ENCODE measurements at regions not wholly inside any gene's neighbourhood (a gene's known extent, or its start where the extent isn't known, plus 50 kb on each side); places are given as distances from the start of the nearest gene placed in this dataset.

GRCh38 chr22:27542602-27543001 is 259.0 kb downstream of the MN1 start:
- no peak overlapping the region for H3K27ac Mint-ChIP-seq
- H3K4me1 Mint-ChIP-seq (ENCODE audit: low read depth) = no peaks in the 10 kb centered on the region
- no peak overlapping the region for H3K4me3 Mint-ChIP-seq
- DNase-seq (ENCODE audit: low spot score) = no peak
- H3K27me3 Mint-ChIP-seq (ENCODE audit: insufficient read depth) = no peaks in the 10 kb centered on the region
- intact Hi-C loops (cut with micrococcal nuclease) = no loop called here
- no peaks in the 10 kb centered on the region for H3K36me3 Mint-ChIP-seq (ENCODE audit: low read depth)
- H3K9me3 Mint-ChIP-seq = no peaks in the 10 kb centered on the region

- Mint-ChIP-seq H3K4me3 (no peak overlapping the region), H3K36me3 (ENCODE audit: low read depth) (no peaks in the 10 kb centered on the region), H3K4me1 (ENCODE audit: low read depth) (no peaks in the 10 kb centered on the region), H3K27ac (no peak overlapping the region), H3K9me3 (no peaks in the 10 kb centered on the region), H3K27me3 (ENCODE audit: insufficient read depth) (no peaks in the 10 kb centered on the region)
- no peak for DNase-seq (ENCODE audit: low spot score)
- intact Hi-C loops (cut with micrococcal nuclease) = no loop called here
These were observed 258.1 kb downstream of the MN1 start for GRCh38 chr22:27543460-27543859.

GRCh38 chr22:27545085-27545484 is 256.5 kb downstream of the MN1 start:
- DNase-seq (ENCODE audit: low spot score) = no peak
- no peak overlapping the region for H3K4me3 Mint-ChIP-seq
- H3K36me3 Mint-ChIP-seq (ENCODE audit: low read depth) = no peaks in the 10 kb centered on the region
- no peaks in the 10 kb centered on the region for H3K4me1 Mint-ChIP-seq (ENCODE audit: low read depth)
- no peaks in the 10 kb centered on the region for H3K9me3 Mint-ChIP-seq
- intact Hi-C loops (cut with micrococcal nuclease) = no loop called here
- no peaks in the 10 kb centered on the region for H3K27me3 Mint-ChIP-seq (ENCODE audit: insufficient read depth)
- no peak overlapping the region for H3K27ac Mint-ChIP-seq

- intact Hi-C loops (cut with micrococcal nuclease) = no loop called here
- H3K36me3 Mint-ChIP-seq (ENCODE audit: low read depth) = no peaks in the 10 kb centered on the region
- no peaks in the 10 kb centered on the region for H3K4me1 Mint-ChIP-seq (ENCODE audit: low read depth)
- no peaks in the 10 kb centered on the region for H3K9me3 Mint-ChIP-seq
- H3K4me3 Mint-ChIP-seq = no peak overlapping the region
- DNase-seq (ENCODE audit: low spot score) = no peak
- H3K27me3 Mint-ChIP-seq (ENCODE audit: insufficient read depth) = no peaks in the 10 kb centered on the region
- H3K27ac Mint-ChIP-seq = no peak overlapping the region
These were observed 255.2 kb downstream of the MN1 start for GRCh38 chr22:27546157-27546935.

- H3K9me3 Mint-ChIP-seq = peaks cover 7% of the 10 kb centered on the region
- no peak overlapping the region for H3K27ac Mint-ChIP-seq
- H3K36me3 Mint-ChIP-seq (ENCODE audit: low read depth) = no peaks in the 10 kb centered on the region
- intact Hi-C loops (cut with micrococcal nuclease) = no loop called here
- H3K27me3 Mint-ChIP-seq (ENCODE audit: insufficient read depth) = no peaks in the 10 kb centered on the region
- H3K4me3 Mint-ChIP-seq = no peak overlapping the region
- DNase-seq (ENCODE audit: low spot score) = no peak
- no peaks in the 10 kb centered on the region for H3K4me1 Mint-ChIP-seq (ENCODE audit: low read depth)
These were observed 250.2 kb downstream of the MN1 start for GRCh38 chr22:27551402-27551801.

- H3K36me3 Mint-ChIP-seq (ENCODE audit: low read depth) = no peaks in the 10 kb centered on the region
- H3K27ac Mint-ChIP-seq = no peak overlapping the region
- DNase-seq (ENCODE audit: low spot score) = no peak
- intact Hi-C loops (cut with micrococcal nuclease) = no loop called here
- no peak overlapping the region for H3K4me3 Mint-ChIP-seq
- H3K9me3 Mint-ChIP-seq = peaks cover 7% of the 10 kb centered on the region
- no peaks in the 10 kb centered on the region for H3K27me3 Mint-ChIP-seq (ENCODE audit: insufficient read depth)
- H3K4me1 Mint-ChIP-seq (ENCODE audit: low read depth) = no peaks in the 10 kb centered on the region
These were observed 249.4 kb downstream of the MN1 start for GRCh38 chr22:27552176-27552575.

- intact Hi-C loops (cut with micrococcal nuclease) = no loop called here
- Mint-ChIP-seq H3K4me1 (ENCODE audit: low read depth) (no peaks in the 10 kb centered on the region), H3K9me3 (peaks cover 7% of the 10 kb centered on the region), H3K27ac (no peak overlapping the region), H3K36me3 (ENCODE audit: low read depth) (no peaks in the 10 kb centered on the region), H3K4me3 (no peak overlapping the region), H3K27me3 (ENCODE audit: insufficient read depth) (no peaks in the 10 kb centered on the region)
- no peak for DNase-seq (ENCODE audit: low spot score)
These were observed 248.7 kb downstream of the MN1 start for GRCh38 chr22:27552863-27553262.

- Mint-ChIP-seq H3K36me3 (ENCODE audit: low read depth) (no peaks in the 10 kb centered on the region), H3K4me3 (no peak overlapping the region), H3K27ac (no peak overlapping the region), H3K27me3 (ENCODE audit: insufficient read depth) (no peaks in the 10 kb centered on the region), H3K4me1 (ENCODE audit: low read depth) (no peaks in the 10 kb centered on the region), H3K9me3 (peaks cover 7% of the 10 kb centered on the region)
- DNase-seq (ENCODE audit: low spot score) = no peak
- intact Hi-C loops (cut with micrococcal nuclease) = no loop called here
These were observed 247.3 kb downstream of the MN1 start for GRCh38 chr22:27554106-27554811.

GRCh38 chr22:27554841-27555456 is 246.6 kb downstream of the MN1 start:
- Mint-ChIP-seq H3K4me1 (ENCODE audit: low read depth) (no peaks in the 10 kb centered on the region), H3K27me3 (ENCODE audit: insufficient read depth) (no peaks in the 10 kb centered on the region), H3K9me3 (peaks cover 7% of the 10 kb centered on the region), H3K36me3 (ENCODE audit: low read depth) (no peaks in the 10 kb centered on the region), H3K4me3 (no peak overlapping the region), H3K27ac (no peak overlapping the region)
- intact Hi-C loops (cut with micrococcal nuclease) = no loop called here
- no peak for DNase-seq (ENCODE audit: low spot score)

GRCh38 chr22:27556371-27556770 is 245.2 kb downstream of the MN1 start:
- DNase-seq (ENCODE audit: low spot score) = no peak
- intact Hi-C loops (cut with micrococcal nuclease) = no loop called here
- peaks cover 7% of the 10 kb centered on the region for H3K9me3 Mint-ChIP-seq

GRCh38 chr22:27557286-27558008 is 244.1 kb downstream of the MN1 start:
- no peaks in the 10 kb centered on the region for H3K27me3 Mint-ChIP-seq (ENCODE audit: insufficient read depth)
- DNase-seq (ENCODE audit: low spot score) = no peak
- intact Hi-C loops (cut with micrococcal nuclease) = no loop called here
- no peaks in the 10 kb centered on the region for H3K36me3 Mint-ChIP-seq (ENCODE audit: low read depth)
- no peaks in the 10 kb centered on the region for H3K4me1 Mint-ChIP-seq (ENCODE audit: low read depth)
- peaks cover 6% of the 10 kb centered on the region for H3K9me3 Mint-ChIP-seq
- H3K4me3 Mint-ChIP-seq = no peak overlapping the region
- no peak overlapping the region for H3K27ac Mint-ChIP-seq

More at GRCh38 chr22:27556371-27556770, 245.2 kb downstream of the MN1 start:
- no peaks in the 10 kb centered on the region for H3K36me3 Mint-ChIP-seq (ENCODE audit: low read depth)
- no peak overlapping the region for H3K4me3 Mint-ChIP-seq
- no peak overlapping the region for H3K27ac Mint-ChIP-seq
- H3K4me1 Mint-ChIP-seq (ENCODE audit: low read depth) = no peaks in the 10 kb centered on the region
- H3K27me3 Mint-ChIP-seq (ENCODE audit: insufficient read depth) = no peaks in the 10 kb centered on the region

GRCh38 chr22:27558658-27559371 is 242.7 kb downstream of the MN1 start:
- no peak overlapping the region for H3K27ac Mint-ChIP-seq
- no peaks in the 10 kb centered on the region for H3K27me3 Mint-ChIP-seq (ENCODE audit: insufficient read depth)
- H3K36me3 Mint-ChIP-seq (ENCODE audit: low read depth) = no peaks in the 10 kb centered on the region
- intact Hi-C loops (cut with micrococcal nuclease) = no loop called here
- no peak overlapping the region for H3K4me3 Mint-ChIP-seq
- no peaks in the 10 kb centered on the region for H3K4me1 Mint-ChIP-seq (ENCODE audit: low read depth)
- no peak for DNase-seq (ENCODE audit: low spot score)
- H3K9me3 Mint-ChIP-seq = peaks cover 4% of the 10 kb centered on the region
